Activated effector memory CD4-positive, alpha-beta T cell treated with Interleukin-2 at 50 U/mL for 16 hours (primary cell): ENCODE measurements at regions not wholly inside any gene's neighbourhood (a gene's known extent, or its start where the extent isn't known, plus 50 kb on each side); places are given as distances from the start of the nearest gene placed in this dataset.
A peak's percentile ranks its signal among the peaks of the same experiment; 100 is the strongest.
"Not testable (repeated sequence)": the region's sequence is repeated elsewhere in the genome, so short reads cannot be mapped to it uniquely, and the experiment has no call there.

Experiments
- DNase-seq: peaks from one replicate; pipeline ENCODE4 v3.0.0-alpha.2; 2020

- no peak for DNase-seq
Measured at GRCh38 chr3:155995525-155996370, 124.6 kb upstream of the KCNAB1 start.

DNA sequence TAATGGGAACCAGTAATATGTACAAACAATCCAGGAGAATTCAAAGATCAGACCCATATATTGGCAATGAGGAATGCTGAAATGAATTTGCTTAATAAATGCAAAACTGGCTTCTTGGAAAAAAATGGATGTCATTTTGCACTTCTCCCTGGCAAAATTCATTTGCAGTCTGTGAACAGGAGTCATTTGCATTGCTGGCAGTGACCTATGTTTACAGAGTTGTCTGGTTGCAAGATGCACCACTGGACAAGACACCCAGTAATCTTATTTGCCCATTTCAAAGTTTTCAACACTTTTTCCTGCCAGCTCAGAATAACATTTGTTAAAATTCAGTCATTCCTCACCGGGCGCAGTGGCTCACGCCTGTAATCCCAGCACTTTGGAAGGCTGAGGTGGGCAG is 123.5 kb upstream of the KCNAB1 start:
- no peak for DNase-seq

DNA sequence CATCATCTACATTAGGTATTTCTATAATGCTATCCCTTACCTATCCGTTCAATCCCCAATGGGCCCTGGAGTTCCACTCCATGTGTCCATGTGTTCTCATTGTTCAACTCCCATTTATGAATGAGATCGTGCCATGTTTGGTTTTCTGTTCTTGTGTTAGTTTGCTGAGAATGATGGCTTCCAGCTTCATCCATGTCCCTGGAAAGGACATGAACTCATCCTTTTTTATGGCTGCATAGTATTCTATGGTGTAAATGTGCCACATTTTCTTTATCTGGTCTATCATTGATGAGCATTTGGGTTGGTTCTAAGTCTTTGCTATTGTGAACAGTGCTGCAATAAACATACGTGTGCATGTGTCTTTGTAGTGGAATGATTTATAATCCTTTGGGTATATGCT is 122.2 kb upstream of the KCNAB1 start:
- not testable (repeated sequence) for DNase-seq

GRCh38 chr3:156005736-156006135 is 114.6 kb upstream of the KCNAB1 start:
- no peak for DNase-seq

GRCh38 chr3:156010829-156011228 is 109.5 kb upstream of the KCNAB1 start:
- DNase-seq, result no peak

DNA sequence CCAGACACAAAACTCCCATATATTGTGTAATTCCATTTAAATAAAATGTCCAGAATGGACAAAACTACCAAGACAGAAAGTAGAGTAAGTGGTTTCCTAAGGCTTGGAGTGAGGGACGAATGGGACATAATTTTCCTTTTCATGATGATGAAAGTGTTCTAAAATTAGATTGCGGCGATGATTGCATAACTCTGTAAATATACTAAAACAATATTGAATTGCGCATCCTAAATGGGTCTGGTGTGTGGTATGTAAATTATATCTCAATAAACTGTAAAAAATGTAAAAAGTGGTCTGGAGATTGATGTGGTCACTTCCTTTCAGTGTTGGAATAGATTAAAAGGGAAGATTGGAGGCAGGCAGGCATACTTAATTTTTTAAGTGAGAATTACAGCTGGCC is 105.9 kb upstream of the KCNAB1 start:
- no peak for DNase-seq

DNA sequence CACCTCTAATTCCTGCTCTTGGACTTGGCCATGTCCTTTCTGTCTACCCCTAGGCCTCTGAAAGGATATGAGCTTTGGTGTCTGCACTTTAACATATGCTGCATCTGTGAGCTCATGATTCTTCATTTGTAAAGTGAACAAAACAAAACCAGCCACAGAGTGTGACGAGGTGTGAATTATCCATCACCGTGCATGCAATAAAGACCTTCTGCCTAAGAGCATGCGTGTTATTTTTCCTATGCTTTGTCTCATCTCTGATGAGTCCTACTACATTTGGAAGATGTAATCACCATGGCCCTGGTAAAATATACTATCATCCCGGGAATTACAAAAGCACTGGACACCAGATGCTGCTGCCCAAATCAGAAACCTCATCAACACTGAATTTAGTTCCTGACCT is 103.5 kb upstream of the KCNAB1 start:
- no peak for DNase-seq

DNA sequence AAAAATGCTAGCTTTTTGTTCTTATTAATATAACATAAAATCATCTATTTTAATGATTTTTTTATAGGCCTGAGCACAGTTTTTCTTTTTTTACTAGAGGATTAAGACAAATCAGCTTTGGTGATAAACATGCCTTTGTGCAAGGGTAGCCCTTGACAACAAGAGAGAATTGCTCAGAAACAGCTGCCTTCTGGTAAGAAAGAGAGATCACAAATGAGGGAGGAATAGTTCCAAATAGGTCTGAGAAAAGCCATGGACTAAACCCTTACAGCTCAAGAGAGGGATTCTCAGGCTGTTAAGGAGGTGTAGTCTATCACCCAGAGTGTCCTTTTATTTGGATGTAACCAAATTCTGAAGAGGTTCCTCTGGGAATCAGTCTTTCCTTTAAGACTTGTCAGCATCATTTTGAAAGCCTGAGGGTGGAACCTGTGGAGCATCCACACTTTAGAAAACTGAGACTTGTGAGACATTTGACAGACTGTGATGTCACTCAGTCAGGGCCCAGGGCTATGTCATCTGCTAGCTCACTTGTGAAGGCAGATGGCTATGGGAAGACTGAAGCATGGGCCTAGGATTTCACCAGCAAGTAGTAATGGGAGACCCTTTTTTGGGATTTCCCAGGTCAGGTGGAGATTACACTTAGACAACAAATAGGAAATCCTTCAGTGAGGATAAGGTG is 102.9 kb upstream of the KCNAB1 start:
- no peak for DNase-seq

GRCh38 chr3:156024904-156025533 is 95.4 kb upstream of the KCNAB1 start:
- DNase-seq, result no peak

DNA sequence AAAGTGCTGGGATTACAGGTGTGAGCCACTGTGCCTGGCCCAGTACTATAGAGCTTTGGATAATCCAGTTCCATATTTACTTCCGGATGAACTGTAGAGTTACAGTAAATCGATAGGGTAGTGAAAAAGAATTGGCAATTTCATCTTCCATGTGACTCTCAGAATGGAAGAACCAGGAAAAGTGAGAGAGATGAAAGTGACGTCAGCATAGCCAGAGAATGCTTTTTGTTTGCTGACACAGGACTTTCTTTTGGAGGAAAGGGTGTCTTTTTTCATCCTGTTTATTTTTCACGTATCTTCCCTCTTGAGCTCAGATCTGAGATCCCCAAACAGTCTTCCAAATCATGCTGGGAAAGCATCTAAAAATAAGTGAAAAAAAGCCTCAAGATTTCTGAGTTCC is 91.2 kb upstream of the KCNAB1 start:
- no peak for DNase-seq

DNA sequence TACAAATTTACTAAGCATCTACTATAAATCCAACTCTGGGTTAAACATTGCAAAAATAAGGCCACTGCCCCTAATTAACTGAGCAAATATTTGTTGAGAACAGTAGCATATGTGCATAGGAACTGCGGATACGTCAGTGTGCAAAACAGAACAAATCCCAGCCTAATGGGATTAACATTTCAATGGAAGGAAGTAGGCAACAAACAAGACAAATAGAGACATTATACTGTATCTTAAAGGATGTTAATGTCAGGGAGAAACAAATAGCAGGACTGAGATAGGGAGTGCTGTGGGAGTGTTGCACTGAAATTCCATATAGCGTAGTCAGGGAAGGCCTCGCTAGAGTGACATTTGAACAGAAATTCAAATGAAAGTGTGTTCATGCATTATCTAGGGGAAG is 89.7 kb upstream of the KCNAB1 start:
- no peak for DNase-seq

GRCh38 chr3:156033428-156033827 is 87.0 kb upstream of the KCNAB1 start:
- no peak for DNase-seq

- no peak for DNase-seq
Measured at GRCh38 chr3:156035158-156035557, 85.2 kb upstream of the KCNAB1 start.

- DNase-seq, result no peak
Measured at GRCh38 chr3:156036258-156037053, 83.9 kb upstream of the KCNAB1 start.

GRCh38 chr3:156037356-156037755 is 83.0 kb upstream of the KCNAB1 start:
- no peak for DNase-seq

DNA sequence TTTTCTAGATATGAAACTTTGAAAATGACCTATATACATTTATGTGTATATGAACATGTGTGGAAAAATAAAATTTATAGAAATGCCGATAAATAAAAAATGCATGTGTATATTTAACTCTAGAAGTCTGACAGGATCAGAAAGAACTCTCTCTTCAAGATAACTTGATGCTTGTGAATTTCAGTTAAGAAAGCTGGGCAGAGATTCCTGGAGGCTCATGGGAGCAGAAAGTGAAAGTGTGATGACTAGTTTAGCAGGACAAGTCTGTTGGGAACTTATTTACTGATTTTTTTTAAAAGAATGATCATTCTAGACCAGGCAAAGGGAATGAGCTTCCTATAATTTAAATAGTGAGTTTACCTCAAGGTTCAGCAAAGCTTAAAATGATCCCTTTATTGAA is 81.5 kb upstream of the KCNAB1 start:
- no peak for DNase-seq

- DNase-seq, result no peak
Measured at GRCh38 chr3:156040041-156040440, 80.3 kb upstream of the KCNAB1 start.

GRCh38 chr3:156041216-156041841 is 79.0 kb upstream of the KCNAB1 start:
- not testable (repeated sequence) for DNase-seq

GRCh38 chr3:156041856-156042255 is 78.5 kb upstream of the KCNAB1 start:
- DNase-seq, result not testable (repeated sequence)

GRCh38 chr3:156043832-156044633 is 76.3 kb upstream of the KCNAB1 start:
- peak; percentile 32 for DNase-seq

GRCh38 chr3:156044634-156044975 is 75.8 kb upstream of the KCNAB1 start:
- no peak for DNase-seq

GRCh38 chr3:156048483-156048882 is 71.9 kb upstream of the KCNAB1 start:
- DNase-seq, result not testable (repeated sequence)
